ENCODE measurements at regions not wholly inside any gene's neighbourhood (a gene's known extent, or its start where the extent isn't known, plus 50 kb on each side); places are given as distances from the start of the nearest gene placed in this dataset.

GRCh38 chr2:12033494-12033893 lies 287.1 kb downstream of the LPIN1 start:
- WGBS, 2 donors, result 90 to 96% methylated on average over 6 of the region's 6 CpGs

GRCh38 chr2:12034382-12034781 lies 287.9 kb downstream of the LPIN1 start:
- H3K27me3 ChIP-seq, result no peaks in the 10 kb centered on the region
- H3K27ac ChIP-seq, result no peak overlapping the region
- WGBS, 2 donors, result 78 to 88% methylated on average over 8 of the region's 8 CpGs
- TF ChIP-seq CTCF (IDR thresholded peaks at IDR 0.05), result no peak
- no peak for TF ChIP-seq POLR2A (IDR thresholded peaks at IDR 0.05)
- TF ChIP-seq EP300 (IDR thresholded peaks at IDR 0.05), result no peak
- DNase-seq (ENCODE audit: low spot score in 2 of 2), result no peak
- H3K4me3 ChIP-seq, result no peak overlapping the region
- H3K36me3 ChIP-seq, result no peaks in the 10 kb centered on the region
- peaks cover 0 to 5% (median 0%) of the 10 kb centered on the region in 4 donors for H3K4me1 ChIP-seq
- no peaks in the 10 kb centered on the region for H3K9me3 ChIP-seq

More at GRCh38 chr2:12033494-12033893, 287.1 kb downstream of the LPIN1 start:
- no peak for TF ChIP-seq EP300 (IDR thresholded peaks at IDR 0.05)
- no peak for TF ChIP-seq CTCF (IDR thresholded peaks at IDR 0.05)
- no peak for TF ChIP-seq POLR2A (IDR thresholded peaks at IDR 0.05)
- Histone ChIP-seq H3K36me3 (no peaks in the 10 kb centered on the region), H3K4me1 (peaks cover 0 to 5% (median 0%) of the 10 kb centered on the region in 4 donors), H3K27ac (no peak overlapping the region), H3K9me3 (no peaks in the 10 kb centered on the region), H3K27me3 (no peaks in the 10 kb centered on the region), H3K4me3 (no peak overlapping the region)
- no peak for DNase-seq (ENCODE audit: low spot score in 2 of 2)

- H3K27ac ChIP-seq, result peak overlapping the region in 1 of 4 donors; percentile 34
- H3K27me3 ChIP-seq, result no peaks in the 10 kb centered on the region
- H3K4me1 ChIP-seq, result peaks cover 0 to 5% (median 0%) of the 10 kb centered on the region in 4 donors
- DNase-seq (ENCODE audit: low spot score in 2 of 2), result no peak
- no peak overlapping the region for H3K4me3 ChIP-seq
- H3K9me3 ChIP-seq, result no peaks in the 10 kb centered on the region
- 61 to 64% methylated on average over 11 of the region's 11 CpGs for WGBS, 2 donors
- H3K36me3 ChIP-seq, result no peaks in the 10 kb centered on the region
- TF ChIP-seq POLR2A (IDR thresholded peaks at IDR 0.05) (no peak), CTCF (IDR thresholded peaks at IDR 0.05) (no peak), EP300 (IDR thresholded peaks at IDR 0.05) (no peak)
Measured at GRCh38 chr2:12035029-12035720, 288.7 kb downstream of the LPIN1 start.

GRCh38 chr2:12035956-12036639 lies 289.7 kb downstream of the LPIN1 start:
- TF ChIP-seq CTCF (IDR thresholded peaks at IDR 0.05) (no peak), EP300 (IDR thresholded peaks at IDR 0.05) (no peak), POLR2A (IDR thresholded peaks at IDR 0.05) (no peak)
- Histone ChIP-seq H3K27me3 (no peaks in the 10 kb centered on the region), H3K4me3 (no peak overlapping the region), H3K4me1 (peaks cover 0 to 5% (median 0%) of the 10 kb centered on the region in 4 donors), H3K27ac (no peak overlapping the region), H3K36me3 (no peaks in the 10 kb centered on the region), H3K9me3 (no peaks in the 10 kb centered on the region)
- 84 to 94% methylated on average over 1 of the region's 1 CpG for WGBS, 2 donors
- no peak for DNase-seq (ENCODE audit: low spot score in 2 of 2)

- H3K9me3 ChIP-seq, result no peaks in the 10 kb centered on the region
- 83 to 90% methylated on average over 8 of the region's 8 CpGs for WGBS, 2 donors
- H3K4me3 ChIP-seq, result no peak overlapping the region
- DNase-seq (ENCODE audit: low spot score in 2 of 2), result no peak
- no peaks in the 10 kb centered on the region for H3K36me3 ChIP-seq
- no peak overlapping the region for H3K27ac ChIP-seq
- no peaks in the 10 kb centered on the region for H3K27me3 ChIP-seq
- TF ChIP-seq CTCF (IDR thresholded peaks at IDR 0.05) (no peak), EP300 (IDR thresholded peaks at IDR 0.05) (no peak), POLR2A (IDR thresholded peaks at IDR 0.05) (no peak)
- H3K4me1 ChIP-seq, result peaks cover 0 to 5% (median 0%) of the 10 kb centered on the region in 4 donors
Measured at GRCh38 chr2:12036640-12036983, 290.2 kb downstream of the LPIN1 start.

Data from tibial nerve (tissue), 4 donors.